Keratinocyte (primary cell): ENCODE measurements at regions not wholly inside any gene's neighbourhood (a gene's known extent, or its start where the extent isn't known, plus 50 kb on each side); places are given as distances from the start of the nearest gene placed in this dataset.

Experiments
- DNase-seq: peaks from one replicate; pipeline ENCODE4 v3.0.0-alpha.2; 2011; ENCODE audit warnings: low read depth, missing footprints, low spot score
- FAIRE-seq: peaks from 2 replicates; lab custom pipeline; 2011; peaks lifted over from hg19 to GRCh38; lab: Jason Lieb, UNC
- H2AFZ ChIP-seq: 2 replicates; pipeline ENCODE4 v1.6.0; 2012; ENCODE audit warnings: low read length, control low read depth, inconsistent platforms; ENCODE audit not compliant: control insufficient read depth
- H3K27ac ChIP-seq: 2 replicates; pipeline ENCODE4 v1.5.1; 2011; ENCODE audit warnings: low read length; ENCODE audit not compliant: control insufficient read depth, insufficient read depth
- H3K27me3 ChIP-seq: 3 replicates; pipeline ENCODE4 v1.6.0; 2011; ENCODE audit warnings: low read length; ENCODE audit not compliant: control insufficient read depth, insufficient read depth; ENCODE audit errors: extremely low read depth
- H3K36me3 ChIP-seq, 2 experiments: 2 replicates in 1 of 2; 3 replicates in 1 of 2; pipeline ENCODE4 v1.5.1; 2011; ENCODE audit warnings: low read length in 2 of 2, mild to moderate bottlenecking in 1 of 2; ENCODE audit not compliant: control insufficient read depth in 2 of 2, insufficient read depth in 2 of 2; ENCODE audit errors: extremely low read depth in 1 of 2
- H3K4me1 ChIP-seq: 3 replicates; pipeline ENCODE4 v1.5.1; 2011; ENCODE audit warnings: low read length; ENCODE audit not compliant: control insufficient read depth, insufficient read depth; ENCODE audit errors: extremely low read depth
- H3K4me2 ChIP-seq: 3 replicates; pipeline ENCODE4 v1.6.0; 2011; ENCODE audit warnings: low read depth, low read length; ENCODE audit not compliant: control insufficient read depth, insufficient read depth; ENCODE audit errors: extremely low read depth
- H3K4me3 ChIP-seq, 3 experiments: fragments of 200-600 bp in 1 of 3; sonication (generic) in 1 of 3; 2 replicates in 2 of 3; 3 replicates in 1 of 3; pipeline ENCODE4 v1.5.1; 2011 to 2016; ENCODE audit warnings: low read length in 3 of 3, mild to moderate bottlenecking in 3 of 3, control low read depth in 2 of 3, inconsistent platforms in 1 of 3, low read depth in 1 of 3, mixed read lengths in 1 of 3, mixed run types in 1 of 3, moderate library complexity in 1 of 3; ENCODE audit not compliant: control insufficient read depth in 2 of 3, insufficient read depth in 2 of 3; ENCODE audit errors: extremely low read depth in 1 of 3
- H3K79me2 ChIP-seq: 2 replicates; pipeline ENCODE4 v1.6.0; 2012; ENCODE audit warnings: low read length; ENCODE audit not compliant: control insufficient read depth, insufficient read depth
- H3K9ac ChIP-seq: 3 replicates; pipeline ENCODE4 v1.6.0; 2011; ENCODE audit warnings: low read length; ENCODE audit not compliant: control insufficient read depth, insufficient read depth; ENCODE audit errors: extremely low read depth
- H3K9me1 ChIP-seq: 3 replicates; pipeline ENCODE4 v1.6.0; 2011; ENCODE audit warnings: low read length; ENCODE audit not compliant: control insufficient read depth, insufficient read depth; ENCODE audit errors: extremely low read depth
- H3K9me3 ChIP-seq: 2 replicates; pipeline ENCODE4 v1.5.1; 2012; ENCODE audit warnings: low read depth, low read length; ENCODE audit not compliant: control insufficient read depth
- H4K20me1 ChIP-seq: 3 replicates; pipeline ENCODE4 v1.6.0; 2011; ENCODE audit warnings: low read length; ENCODE audit not compliant: control insufficient read depth, insufficient read depth; ENCODE audit errors: extremely low read depth
- EZH2 ChIP-seq: IDR thresholded peaks from one replicate; pipeline ENCODE4 v1.6.1; 2012; ENCODE audit warnings: inconsistent platforms, mild to moderate bottlenecking, low read length, moderate library complexity
- dilution Hi-C: fragments of 300-500 bp; cut with MboI; formaldehyde crosslinking; loops from one replicate; pipeline ENCODE4 v1.7.0; 2020; ENCODE audit warnings: low sequenced_read_pairs; ENCODE audit not compliant: extremely low pct_ligation_motif_present
- TF ChIP-seq, protein P1 (sequence below), 3 experiments: IDR thresholded peaks in 1 of 3; conservative IDR thresholded peaks in 1 of 3; optimal IDR thresholded peaks in 1 of 3; 2 replicates in 2 of 3; 3 replicates in 1 of 3; pipeline versions ENCODE3 to v1.5.1; 2011; ENCODE audit warnings: low read length in 3 of 3, mild to moderate bottlenecking in 3 of 3, moderate library complexity in 2 of 3, control low read depth in 1 of 3, inconsistent platforms in 1 of 3; ENCODE audit not compliant: insufficient read depth in 2 of 3; ENCODE audit errors: extremely low read depth in 1 of 3

DNA sequence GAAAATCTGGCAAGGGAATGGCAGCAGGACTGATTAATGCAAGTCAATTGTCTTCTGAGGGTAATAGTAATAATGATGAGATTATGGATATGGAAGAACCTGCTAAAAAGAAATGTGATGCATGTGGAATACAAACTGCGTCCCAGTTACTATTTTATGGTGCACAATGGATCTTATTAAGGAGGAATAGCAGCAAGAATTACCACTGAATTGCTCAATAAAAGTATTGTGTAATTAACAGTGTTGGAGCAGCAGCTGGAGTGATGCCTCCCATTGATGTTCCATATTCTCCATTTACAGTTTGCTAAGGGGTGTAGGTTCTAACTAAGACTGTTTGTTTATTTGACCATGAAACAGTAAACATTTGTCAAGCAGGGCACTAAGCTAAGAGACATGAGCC is 167.9 kb downstream of the HRH4 start:
- dilution Hi-C loops: no loop called here
- Histone ChIP-seq H3K79me2 (no peaks in the 10 kb centered on the region), H3K9me1 (no peaks in the 10 kb centered on the region), H2AFZ (no peak overlapping the region), H3K36me3 (no peaks in the 10 kb centered on the region), H3K4me2 (no peak overlapping the region), H3K27me3 (no peaks in the 10 kb centered on the region), H3K4me1 (no peaks in the 10 kb centered on the region), H3K9me3 (no peaks in the 10 kb centered on the region), H3K9ac (no peak overlapping the region), H3K27ac (no peak overlapping the region), H3K4me3 (no peak overlapping the region), H4K20me1 (no peaks in the 10 kb centered on the region)
- FAIRE-seq (no peak), DNase-seq (no peak)
- TF ChIP-seq, protein P1, sequence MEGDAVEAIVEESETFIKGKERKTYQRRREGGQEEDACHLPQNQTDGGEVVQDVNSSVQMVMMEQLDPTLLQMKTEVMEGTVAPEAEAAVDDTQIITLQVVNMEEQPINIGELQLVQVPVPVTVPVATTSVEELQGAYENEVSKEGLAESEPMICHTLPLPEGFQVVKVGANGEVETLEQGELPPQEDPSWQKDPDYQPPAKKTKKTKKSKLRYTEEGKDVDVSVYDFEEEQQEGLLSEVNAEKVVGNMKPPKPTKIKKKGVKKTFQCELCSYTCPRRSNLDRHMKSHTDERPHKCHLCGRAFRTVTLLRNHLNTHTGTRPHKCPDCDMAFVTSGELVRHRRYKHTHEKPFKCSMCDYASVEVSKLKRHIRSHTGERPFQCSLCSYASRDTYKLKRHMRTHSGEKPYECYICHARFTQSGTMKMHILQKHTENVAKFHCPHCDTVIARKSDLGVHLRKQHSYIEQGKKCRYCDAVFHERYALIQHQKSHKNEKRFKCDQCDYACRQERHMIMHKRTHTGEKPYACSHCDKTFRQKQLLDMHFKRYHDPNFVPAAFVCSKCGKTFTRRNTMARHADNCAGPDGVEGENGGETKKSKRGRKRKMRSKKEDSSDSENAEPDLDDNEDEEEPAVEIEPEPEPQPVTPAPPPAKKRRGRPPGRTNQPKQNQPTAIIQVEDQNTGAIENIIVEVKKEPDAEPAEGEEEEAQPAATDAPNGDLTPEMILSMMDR (optimal IDR thresholded peaks at IDR 0.05 in 1 of 3, IDR thresholded peaks at IDR 0.05 in 1 of 3, conservative IDR thresholded peaks at IDR 0.05 in 1 of 3; ENCODE audit: extremely low read depth in 1 of 3, insufficient read depth in 2 of 3, low read length in 3 of 3): no peak
- TF ChIP-seq EZH2: no peak

DNA sequence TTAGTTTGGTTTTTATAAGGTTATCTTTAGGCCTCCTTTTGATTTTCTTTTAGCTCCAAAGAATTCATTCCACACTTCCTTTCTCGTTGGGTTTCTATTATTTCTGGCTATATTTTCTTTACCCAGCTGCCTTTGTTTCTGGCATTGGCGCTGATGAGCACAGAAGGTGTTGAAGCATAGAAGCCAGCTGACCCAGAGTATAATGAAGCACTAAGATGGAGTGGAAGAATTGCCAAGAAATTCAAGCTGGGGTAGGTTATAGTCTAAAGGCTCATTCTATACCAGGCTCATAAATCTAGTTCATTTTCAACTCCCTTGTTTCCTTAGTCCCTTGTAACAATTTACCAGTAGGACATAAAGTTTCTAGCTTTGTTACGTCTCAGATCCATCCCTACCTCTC is 169.5 kb downstream of the HRH4 start:
- Histone ChIP-seq H3K9ac (no peak overlapping the region), H4K20me1 (no peaks in the 10 kb centered on the region), H3K4me1 (no peaks in the 10 kb centered on the region), H3K79me2 (no peaks in the 10 kb centered on the region), H3K4me3 (no peak overlapping the region), H3K27me3 (no peaks in the 10 kb centered on the region), H3K4me2 (no peak overlapping the region), H2AFZ (no peak overlapping the region), H3K9me1 (no peaks in the 10 kb centered on the region), H3K36me3 (no peaks in the 10 kb centered on the region), H3K27ac (no peak overlapping the region), H3K9me3 (no peaks in the 10 kb centered on the region)
- dilution Hi-C loops: no loop called here
- DNase-seq: no peak
- no peak for FAIRE-seq
- no peak for TF ChIP-seq EZH2
- TF ChIP-seq, protein P1 (optimal IDR thresholded peaks at IDR 0.05 in 1 of 3, IDR thresholded peaks at IDR 0.05 in 1 of 3, conservative IDR thresholded peaks at IDR 0.05 in 1 of 3; ENCODE audit: extremely low read depth in 1 of 3, insufficient read depth in 2 of 3, low read length in 3 of 3): no peak
